NCI-H1105 treated with DMSO at 0.1 percent for 48 hours (cell line): ENCODE measurements at regions not wholly inside any gene's neighbourhood (a gene's known extent, or its start where the extent isn't known, plus 50 kb on each side); places are given as distances from the start of the nearest gene placed in this dataset.

Source experiments
- DNase-seq: peaks from one replicate; lab custom pipeline; 2025; lab: John Stamatoyannopoulos, UW

GRCh38 chr2:118239284-118239683 is 151.0 kb downstream of the INSIG2 start:
- DNase-seq: no peak

DNA sequence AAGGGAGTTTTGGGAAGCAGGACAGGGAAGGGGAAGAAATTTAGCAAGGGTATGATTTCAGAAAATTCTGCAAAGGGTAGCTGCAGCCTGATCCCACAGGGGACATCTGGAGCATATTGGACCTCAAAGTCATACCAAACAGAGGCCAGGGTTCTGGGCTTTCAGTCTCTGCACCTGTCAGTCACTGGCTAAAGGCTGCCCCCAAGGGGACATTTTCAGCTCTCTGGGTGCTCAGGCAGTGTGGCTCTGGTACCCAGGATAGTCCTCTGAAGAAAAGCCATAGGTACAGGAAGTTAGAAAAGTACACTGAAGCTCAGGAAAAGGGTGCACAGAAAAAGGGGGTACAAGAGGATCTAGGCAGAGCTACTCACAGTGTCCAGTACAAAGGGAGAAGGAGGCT is 149.2 kb downstream of the INSIG2 start:
- no peak for DNase-seq

DNA sequence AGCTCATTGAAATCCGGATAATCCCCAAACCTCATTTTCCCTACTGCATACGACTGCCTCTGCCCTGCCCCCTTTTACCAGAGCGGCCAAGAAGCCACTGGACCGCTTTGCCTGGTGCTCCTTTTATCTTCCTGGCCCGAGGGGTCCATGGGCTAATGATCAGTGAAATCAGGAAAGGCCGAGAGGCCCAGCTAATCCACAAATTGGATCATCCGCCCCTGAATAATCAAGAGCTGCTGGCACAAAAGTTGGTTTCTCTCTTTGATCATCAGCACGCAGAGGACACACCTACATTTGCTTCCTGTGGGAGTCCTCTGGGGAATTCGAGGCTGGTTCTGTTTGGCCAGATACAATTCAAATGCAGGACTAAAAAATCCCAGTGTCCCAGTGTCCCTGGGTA is 144.5 kb downstream of the INSIG2 start:
- no peak for DNase-seq

GRCh38 chr2:118232391-118232790 is 144.1 kb downstream of the INSIG2 start:
- DNase-seq: no peak

GRCh38 chr2:118231759-118232158 is 143.5 kb downstream of the INSIG2 start:
- DNase-seq: no peak

GRCh38 chr2:118227698-118228508 is 139.6 kb downstream of the INSIG2 start:
- DNase-seq: no peak

GRCh38 chr2:118225666-118226065 is 137.4 kb downstream of the INSIG2 start:
- no peak for DNase-seq

GRCh38 chr2:118224895-118225311 is 136.6 kb downstream of the INSIG2 start:
- DNase-seq: no peak

DNA sequence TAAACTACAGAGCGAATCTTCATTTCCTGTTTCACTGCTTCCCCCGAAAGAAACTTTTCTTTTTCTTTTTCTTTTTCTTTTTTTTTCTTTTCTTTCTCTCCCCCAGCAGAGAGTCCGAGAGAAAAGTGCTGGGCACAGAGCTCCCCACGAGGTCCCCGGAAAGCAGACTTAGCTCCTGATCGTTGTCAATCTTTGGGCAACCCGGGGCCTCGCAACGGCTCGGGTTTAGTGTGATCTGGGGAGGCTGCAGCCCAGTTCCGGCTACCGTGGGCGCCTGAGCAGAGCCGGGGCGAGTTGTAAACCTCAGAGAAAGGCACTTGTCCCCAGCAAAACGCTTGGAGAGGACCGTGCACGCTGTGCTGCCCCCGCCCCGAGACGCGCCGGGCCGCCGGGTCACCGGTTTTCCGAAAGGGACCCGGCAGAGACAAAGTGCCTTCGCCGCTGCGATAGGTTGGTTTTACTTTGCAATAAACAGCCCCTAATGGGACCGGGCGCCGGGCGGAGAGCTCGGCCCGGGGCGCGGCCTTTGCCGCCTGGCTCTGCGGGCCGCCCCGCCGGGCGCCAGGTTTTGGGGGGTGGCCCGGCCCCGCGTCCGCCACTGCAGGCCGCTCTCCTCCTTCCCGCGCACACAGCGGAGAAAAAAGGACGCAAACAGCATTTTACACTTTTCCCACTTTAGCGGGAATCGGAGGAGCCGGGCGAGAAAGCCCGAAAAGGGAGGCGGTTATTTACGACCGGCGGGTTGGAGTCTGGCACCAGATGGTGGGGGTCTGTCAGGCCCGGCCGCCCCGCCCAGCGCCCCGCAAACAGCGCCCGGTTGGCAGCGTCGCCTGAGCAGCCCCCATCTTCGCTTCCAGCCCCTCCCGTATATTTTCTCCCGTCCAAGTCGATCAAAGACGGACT is 136.0 kb downstream of the INSIG2 start:
- DNase-seq: no peak

DNA sequence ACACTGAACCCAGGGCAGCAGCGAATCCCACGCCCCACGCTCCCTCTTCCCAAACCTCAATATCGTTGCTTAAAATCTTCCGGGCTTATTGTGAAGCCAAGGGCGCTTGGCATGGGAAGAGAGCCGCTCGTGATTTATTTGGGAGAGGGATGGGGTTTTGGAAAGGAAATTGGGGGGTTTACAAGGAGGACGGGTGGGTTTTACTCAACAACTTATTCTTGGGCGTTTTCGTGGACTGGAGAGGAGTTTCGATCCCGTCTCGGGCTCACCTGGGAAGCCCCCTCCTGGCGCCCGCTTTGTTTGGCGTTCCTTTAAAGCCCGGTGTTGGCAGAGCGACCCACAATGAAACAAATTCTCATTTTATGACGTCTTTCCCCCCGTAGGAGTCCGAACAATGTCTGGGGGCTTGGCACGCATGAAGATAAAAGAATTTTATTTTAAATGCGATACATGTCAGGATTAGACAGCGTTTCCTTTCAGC is 135.3 kb downstream of the INSIG2 start:
- no peak for DNase-seq

- no peak for DNase-seq
These were observed 134.6 kb downstream of the INSIG2 start for GRCh38 chr2:118222672-118223421.

DNA sequence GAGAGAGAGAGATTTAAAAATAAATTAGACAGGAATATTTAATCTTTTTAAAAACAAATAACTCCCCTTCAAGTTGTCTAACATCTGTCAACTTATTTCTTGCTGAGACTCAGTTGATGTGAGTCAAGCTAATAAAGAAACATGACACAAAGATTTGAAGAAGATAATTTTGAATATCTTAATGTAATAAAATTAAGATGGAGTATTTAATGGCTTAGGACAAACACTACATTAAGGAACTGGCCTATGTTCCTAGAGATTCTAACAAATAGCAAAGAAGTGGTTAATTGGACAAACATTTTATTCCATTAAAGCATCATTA is 134.0 kb downstream of the INSIG2 start:
- no peak for DNase-seq

GRCh38 chr2:118221536-118222272 is 133.4 kb downstream of the INSIG2 start:
- DNase-seq: peak; percentile 74

DNA sequence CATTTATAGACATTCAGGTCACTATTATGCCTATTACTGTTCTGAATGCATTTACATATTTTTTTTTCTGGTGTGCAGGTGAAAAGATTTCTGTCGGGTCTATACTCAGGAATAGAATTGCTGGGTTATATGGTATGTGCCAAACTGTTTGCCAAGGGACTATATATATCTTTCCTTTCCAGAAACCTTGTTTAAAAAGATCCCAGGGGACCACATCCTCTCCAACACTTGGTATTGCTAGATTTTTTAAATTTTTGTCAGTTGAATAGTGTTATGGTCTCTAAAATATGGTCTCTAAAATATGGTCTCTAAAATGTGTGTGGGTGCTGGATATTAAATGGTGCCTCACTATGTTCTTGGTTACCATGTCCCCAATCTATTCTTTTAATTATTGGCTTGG is 131.3 kb downstream of the INSIG2 start:
- no peak for DNase-seq

- DNase-seq: no peak
These were observed 128.0 kb downstream of the INSIG2 start for GRCh38 chr2:118216224-118216623.

- no peak for DNase-seq
These were observed 121.5 kb downstream of the INSIG2 start for GRCh38 chr2:118209727-118210126.

- no peak for DNase-seq
These were observed 119.6 kb downstream of the INSIG2 start for GRCh38 chr2:118207889-118208288.

DNA sequence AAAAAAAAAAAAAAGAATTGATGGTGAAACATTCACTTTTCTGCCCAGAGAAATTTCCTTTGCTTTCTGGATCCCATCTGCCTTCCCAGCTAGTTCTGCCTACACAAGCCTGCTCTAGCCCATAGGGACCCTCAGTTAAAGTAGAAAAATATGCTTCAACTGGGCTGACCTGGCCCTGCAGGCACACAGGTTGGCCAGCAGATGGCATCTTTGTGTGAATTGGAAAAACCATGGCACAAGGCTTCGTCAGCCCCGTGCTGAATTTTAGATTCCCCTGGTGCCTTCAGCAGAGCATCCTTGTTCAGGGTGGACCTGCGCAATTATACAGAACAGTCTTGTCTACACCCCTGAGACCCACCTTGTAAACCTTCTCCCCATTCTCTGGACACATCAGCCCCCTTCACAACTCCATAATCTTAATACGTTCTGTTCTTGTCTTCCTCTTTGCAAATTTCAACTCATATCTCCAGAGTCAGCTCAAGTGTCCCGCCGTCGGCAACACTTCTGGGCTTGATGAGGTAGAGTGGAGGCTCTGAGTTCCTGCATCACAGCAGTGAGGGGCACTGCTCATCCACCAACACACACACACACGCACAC is 114.5 kb downstream of the INSIG2 start:
- peak; percentile 49 for DNase-seq

GRCh38 chr2:118198268-118198667 is 110.0 kb downstream of the INSIG2 start:
- no peak for DNase-seq

GRCh38 chr2:118197011-118197675 is 108.9 kb downstream of the INSIG2 start:
- no peak for DNase-seq

DNA sequence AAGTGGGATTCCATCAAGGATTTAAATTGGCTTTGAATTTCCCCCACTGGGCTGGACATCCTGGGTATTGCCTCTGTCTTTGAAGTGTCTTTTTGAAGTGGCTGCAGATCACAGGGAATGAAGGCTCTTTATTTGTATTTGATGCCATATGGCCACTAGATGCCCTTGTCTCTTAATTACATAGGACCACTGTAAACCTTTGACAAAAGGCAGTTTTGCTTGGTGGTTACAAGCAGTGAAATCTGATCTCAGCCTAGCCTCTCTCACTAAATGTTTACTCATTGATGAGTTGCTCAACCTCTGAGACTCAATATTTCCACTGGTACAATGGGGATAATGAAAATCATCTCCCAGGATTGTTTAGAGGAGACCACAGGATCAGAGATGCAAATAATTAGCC is 102.2 kb downstream of the INSIG2 start:
- DNase-seq: peak; percentile 46
